GM21381 (cell line): ENCODE measurements at regions not wholly inside any gene's neighbourhood (a gene's known extent, or its start where the extent isn't known, plus 50 kb on each side); places are given as distances from the start of the nearest gene placed in this dataset.

ENCODE experiments used
- ATAC-seq: cut with Tn5 transposase; IDR thresholded peaks from one replicate; pipeline ENCODE4 v1.9.1; 2021; ENCODE audit warnings: mild to moderate bottlenecking, moderate library complexity; ENCODE audit not compliant: unreplicated experiment

DNA sequence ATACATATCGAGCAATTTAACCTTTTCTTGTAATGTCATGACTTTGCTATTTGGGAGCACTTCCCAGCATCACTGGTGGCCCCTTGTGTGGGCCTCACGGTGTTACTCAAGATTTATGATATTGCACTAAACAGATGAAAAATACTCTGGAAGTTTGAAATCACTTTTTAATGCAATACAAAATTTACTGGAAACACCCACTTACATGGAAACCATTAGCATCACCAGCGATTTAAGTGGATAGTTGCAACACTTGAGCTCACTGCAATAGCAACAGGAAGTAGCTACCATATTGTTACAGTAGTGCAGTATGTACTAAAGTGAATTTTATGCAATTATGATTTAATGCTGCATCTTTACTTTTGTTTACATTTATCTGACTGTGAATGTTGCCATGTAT lies 184.4 kb downstream of the MDFIC start:
- ATAC-seq = no peak

DNA sequence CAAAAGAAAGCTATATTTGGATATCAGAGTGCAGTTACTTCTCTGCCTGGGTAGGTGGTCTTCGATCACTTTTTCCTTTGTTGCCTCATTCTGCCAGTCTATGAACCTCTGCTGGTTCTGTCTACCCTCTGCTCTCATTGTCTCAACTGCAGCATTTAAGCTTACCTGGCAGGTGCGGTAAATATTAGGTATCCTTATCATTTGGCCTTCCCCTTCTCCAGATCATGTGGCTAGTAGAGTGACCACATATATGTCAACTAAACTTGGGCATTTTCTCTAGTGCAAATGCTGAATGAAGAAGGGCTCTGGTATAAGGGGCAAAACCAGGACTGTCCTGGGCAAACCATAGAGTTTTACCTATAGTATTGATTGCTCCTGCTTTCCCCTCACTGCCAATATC lies 180.8 kb downstream of the MDFIC start:
- ATAC-seq = no peak

- no peak for ATAC-seq
Observed at GRCh38 chr7:115101199-115101598, 179.3 kb downstream of the MDFIC start.

DNA sequence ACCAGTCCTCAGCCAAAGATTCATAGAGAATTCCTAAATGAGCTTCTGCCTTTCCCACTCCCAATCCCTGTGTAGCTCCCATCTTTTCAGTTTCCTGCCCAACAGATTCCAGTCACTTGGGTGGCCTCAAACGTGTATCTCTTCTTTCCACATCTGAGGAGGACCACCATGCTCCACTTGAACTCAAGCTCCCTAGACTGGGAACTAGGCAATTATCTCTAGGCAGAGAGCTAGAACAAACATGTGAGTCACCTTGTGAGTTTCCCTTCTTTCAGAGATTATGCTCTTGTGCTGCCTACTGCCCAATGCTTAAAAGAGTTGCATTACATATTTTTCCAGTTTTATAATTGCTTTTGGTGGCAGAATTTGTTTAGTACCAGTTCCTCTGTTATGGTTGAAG lies 178.0 kb downstream of the MDFIC start:
- no peak for ATAC-seq

DNA sequence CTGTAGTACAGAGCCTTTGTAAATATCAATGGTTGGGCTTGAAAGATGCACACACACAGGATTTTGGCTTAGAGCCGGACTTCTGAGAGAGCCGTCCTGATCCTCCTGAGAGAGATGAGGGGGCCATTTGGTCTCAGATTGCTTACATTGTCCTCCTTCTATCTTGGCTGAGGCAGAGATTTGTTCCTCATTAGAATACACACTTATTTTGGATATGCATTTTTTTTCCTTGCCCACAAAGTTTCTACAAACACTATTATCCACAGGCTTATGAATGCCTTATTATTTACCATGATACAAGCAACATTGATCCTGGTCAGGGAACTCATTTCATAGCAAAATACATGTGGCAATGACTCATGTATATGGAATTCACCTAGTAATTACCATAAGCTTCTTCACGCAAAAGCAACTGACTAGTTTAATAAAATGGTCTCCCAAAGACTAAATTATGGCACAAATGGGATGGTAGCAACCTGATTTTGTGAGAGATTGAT lies 175.3 kb downstream of the MDFIC start:
- ATAC-seq = no peak

- no peak for ATAC-seq
Observed at GRCh38 chr7:115096262-115096661, 174.4 kb downstream of the MDFIC start.

DNA sequence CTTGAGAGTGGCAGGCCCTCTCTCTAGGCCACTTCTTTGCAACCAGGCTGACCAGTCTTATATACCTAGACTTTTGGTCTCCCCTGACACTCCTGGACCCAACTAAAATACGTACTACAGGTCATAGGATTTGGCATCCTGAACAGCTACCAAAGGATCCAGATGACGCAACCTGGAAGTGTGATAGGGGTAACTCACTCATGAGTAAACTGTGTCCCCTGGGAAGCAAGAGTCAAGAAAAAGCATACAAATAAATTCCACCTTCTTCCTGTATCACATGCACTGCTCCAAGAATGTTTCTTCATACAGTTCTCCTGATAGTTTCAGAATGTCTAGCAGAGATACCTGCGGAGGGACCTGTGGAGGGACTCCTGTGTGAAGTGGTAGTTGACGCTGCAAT lies 172.3 kb downstream of the MDFIC start:
- ATAC-seq = no peak

DNA sequence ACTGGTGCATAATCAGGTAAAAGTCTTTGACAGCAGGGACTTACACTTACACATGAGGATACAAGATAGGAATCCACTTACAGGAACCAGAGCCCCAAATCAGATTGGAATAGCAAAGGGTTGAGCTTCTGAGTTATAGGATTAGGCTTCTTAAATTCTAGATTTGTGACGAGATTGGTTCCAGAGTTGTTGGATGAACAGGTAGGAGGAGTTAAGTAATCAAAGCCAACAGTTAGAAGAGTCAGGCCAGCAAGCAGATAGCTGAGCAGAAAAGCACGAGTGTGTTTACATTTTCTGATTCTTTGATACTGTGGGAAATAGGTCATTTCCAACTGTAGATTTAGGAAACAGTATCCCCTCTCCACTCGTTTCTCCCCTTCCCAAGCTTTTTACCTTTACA lies 167.0 kb downstream of the MDFIC start:
- ATAC-seq = no peak

DNA sequence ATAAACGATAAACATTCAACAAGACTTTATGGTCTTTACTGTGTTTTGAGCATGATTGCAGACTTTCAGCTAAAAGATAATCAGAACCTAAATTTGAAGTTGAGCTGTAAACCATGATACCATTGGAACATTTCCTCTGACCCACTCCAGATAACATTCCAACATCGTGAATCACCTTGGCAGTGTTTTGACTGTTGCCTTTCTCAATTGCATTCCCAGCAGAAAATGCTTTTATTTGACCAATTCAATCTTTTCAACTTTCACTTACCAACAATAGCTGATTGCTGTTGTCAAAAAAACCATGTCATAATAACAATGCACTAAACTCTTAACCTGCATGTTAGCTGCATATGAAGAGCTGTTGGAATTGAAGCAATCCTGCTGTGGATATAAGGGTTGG lies 165.5 kb downstream of the MDFIC start:
- ATAC-seq = no peak

- no peak for ATAC-seq
Observed at GRCh38 chr7:115086146-115086841, 164.4 kb downstream of the MDFIC start.

GRCh38 chr7:115085421-115085820 lies 163.5 kb downstream of the MDFIC start:
- ATAC-seq = no peak

GRCh38 chr7:115083935-115084334 lies 162.0 kb downstream of the MDFIC start:
- no peak for ATAC-seq

DNA sequence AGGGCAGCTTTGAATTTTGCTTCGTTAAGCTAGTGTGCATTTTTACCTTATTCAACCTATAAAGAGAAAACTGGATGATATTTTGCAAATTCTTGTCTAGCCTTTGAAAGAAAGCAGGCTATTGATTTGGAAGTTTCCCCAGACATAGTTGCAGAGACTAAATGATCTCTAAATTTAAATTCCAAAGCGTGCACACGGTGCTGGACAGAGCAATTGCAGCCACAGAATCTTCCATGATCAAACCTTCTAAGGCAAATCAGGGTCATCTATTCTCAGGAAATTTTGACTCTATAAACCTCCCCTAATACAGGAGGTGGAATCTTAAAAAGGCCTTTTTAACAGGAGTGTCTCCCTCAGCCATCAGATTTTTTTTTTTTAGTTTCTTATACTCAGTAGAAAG lies 159.9 kb downstream of the MDFIC start:
- no peak for ATAC-seq

- ATAC-seq = no peak
Observed at GRCh38 chr7:115078851-115079250, 157.0 kb downstream of the MDFIC start.

DNA sequence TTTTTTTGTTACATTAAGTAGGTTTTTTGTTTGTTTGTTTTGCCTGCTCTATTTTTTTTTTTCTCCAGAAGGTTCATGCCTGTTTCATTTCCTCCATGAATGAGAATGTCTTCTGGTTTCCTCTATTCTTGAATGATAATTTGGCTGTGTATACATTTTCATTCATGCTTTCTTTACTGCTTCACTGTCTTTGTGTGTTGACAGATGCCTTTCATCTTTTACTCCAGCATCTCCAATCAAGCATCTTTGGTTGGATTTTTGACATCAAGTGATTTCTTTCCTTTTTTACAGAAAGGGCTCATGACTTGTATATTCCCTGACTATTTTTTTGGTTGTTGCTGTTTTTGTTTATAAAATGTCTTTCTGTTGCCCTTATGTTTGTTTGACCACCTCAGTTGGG lies 156.5 kb downstream of the MDFIC start:
- no peak for ATAC-seq

GRCh38 chr7:115070311-115070710 lies 148.4 kb downstream of the MDFIC start:
- ATAC-seq = no peak
